ENCODE measurements at regions not wholly inside any gene's neighbourhood (a gene's known extent, or its start where the extent isn't known, plus 50 kb on each side); places are given as distances from the start of the nearest gene placed in this dataset.

DNA sequence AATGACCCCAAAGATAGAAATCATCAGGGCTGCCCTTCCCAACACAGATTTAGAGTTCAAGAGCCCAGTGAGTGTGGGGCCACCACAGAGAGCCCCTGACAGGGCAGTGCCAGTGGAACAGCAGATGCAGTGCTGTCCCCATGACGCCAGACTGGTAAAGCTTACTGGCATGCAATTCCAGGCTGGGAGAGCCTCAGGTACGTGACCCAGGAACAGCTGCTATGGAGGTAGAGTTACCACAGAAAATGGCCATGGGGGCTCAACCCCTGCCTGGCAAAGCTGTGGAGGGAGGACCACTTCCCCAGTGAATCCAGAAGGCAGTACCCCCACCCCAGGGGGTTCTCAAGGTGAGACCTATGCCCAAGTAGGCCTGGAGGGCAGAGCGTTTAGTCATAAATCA, 228.5 kb downstream of the POLR1F start:
- POLR2A ChIA-PET (ENCODE audit: partially characterized antibody), result no interaction called here
- no peak for DNase-seq
- H3K9me3 ChIP-seq (ENCODE audit: control insufficient read depth in 1 of 2, low read length in 2 of 2), result no peaks in the 10 kb centered on the region
- H3K4me3 Mint-ChIP-seq, result no peak overlapping the region
- no peak overlapping the region for H3K27ac Mint-ChIP-seq
- no peak overlapping the region for H3K27ac ChIP-seq (ENCODE audit: low read depth, low read length)
- CTCF ChIA-PET (ENCODE audit: partially characterized antibody), result no interaction called here
- H3K4me3 ChIP-seq (ENCODE audit: low read length in 2 of 2), result no peak overlapping the region
- intact Hi-C loops (cut with micrococcal nuclease), result no loop called here
- H3K4me1 Mint-ChIP-seq, result no peaks in the 10 kb centered on the region
- no peaks in the 10 kb centered on the region for H3K27me3 ChIP-seq (ENCODE audit: insufficient read depth, low read length)
- peaks cover 0 to 16% (median 4%) of the 10 kb centered on the region in 8 donors for H3K9me3 Mint-ChIP-seq
- no peaks in the 10 kb centered on the region for H3K36me3 ChIP-seq (ENCODE audit: insufficient read depth, low read length)
- H3K36me3 Mint-ChIP-seq, result no peaks in the 10 kb centered on the region
- H3K4me1 ChIP-seq (ENCODE audit: insufficient read depth, low read length), result no peaks in the 10 kb centered on the region
- no peaks in the 10 kb centered on the region for H3K27me3 Mint-ChIP-seq

DNA sequence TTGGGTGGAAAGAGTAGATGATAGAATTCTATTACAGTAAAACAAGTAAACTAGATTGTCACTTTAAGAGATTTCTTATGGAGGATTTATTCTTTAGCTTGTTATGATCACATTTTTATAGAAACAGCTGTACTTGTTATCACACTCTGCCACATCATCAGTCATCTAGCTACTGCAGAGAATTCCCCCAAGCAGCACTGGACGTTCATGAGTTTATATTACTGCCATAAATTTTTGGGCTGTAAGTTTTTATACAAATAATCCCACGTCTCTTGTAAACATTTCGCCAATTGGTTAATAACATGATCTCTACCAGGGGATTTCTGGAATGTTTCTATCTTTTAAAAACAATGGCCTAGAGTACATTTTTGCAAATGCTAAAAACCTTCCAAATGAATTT, 238.8 kb downstream of the POLR1F start:
- H3K4me3 Mint-ChIP-seq, result no peak overlapping the region
- intact Hi-C loops (cut with micrococcal nuclease), result no loop called here
- no peaks in the 10 kb centered on the region for H3K36me3 ChIP-seq (ENCODE audit: insufficient read depth, low read length)
- no peak for DNase-seq
- no peaks in the 10 kb centered on the region for H3K27me3 ChIP-seq (ENCODE audit: insufficient read depth, low read length)
- no peak overlapping the region for H3K4me3 ChIP-seq (ENCODE audit: low read length in 2 of 2)
- H3K27me3 Mint-ChIP-seq, result no peaks in the 10 kb centered on the region
- POLR2A ChIA-PET (ENCODE audit: partially characterized antibody), result no interaction called here
- H3K36me3 Mint-ChIP-seq, result no peaks in the 10 kb centered on the region
- H3K9me3 ChIP-seq (ENCODE audit: control insufficient read depth in 1 of 2, low read length in 2 of 2), result no peaks in the 10 kb centered on the region
- H3K4me1 Mint-ChIP-seq, result no peaks in the 10 kb centered on the region
- no peaks in the 10 kb centered on the region for H3K4me1 ChIP-seq (ENCODE audit: insufficient read depth, low read length)
- CTCF ChIA-PET (ENCODE audit: partially characterized antibody), result no interaction called here
- H3K27ac ChIP-seq (ENCODE audit: low read depth, low read length), result no peak overlapping the region
- H3K9me3 Mint-ChIP-seq, result peaks cover 0 to 3% (median 0%) of the 10 kb centered on the region in 8 donors
- no peak overlapping the region for H3K27ac Mint-ChIP-seq

DNA sequence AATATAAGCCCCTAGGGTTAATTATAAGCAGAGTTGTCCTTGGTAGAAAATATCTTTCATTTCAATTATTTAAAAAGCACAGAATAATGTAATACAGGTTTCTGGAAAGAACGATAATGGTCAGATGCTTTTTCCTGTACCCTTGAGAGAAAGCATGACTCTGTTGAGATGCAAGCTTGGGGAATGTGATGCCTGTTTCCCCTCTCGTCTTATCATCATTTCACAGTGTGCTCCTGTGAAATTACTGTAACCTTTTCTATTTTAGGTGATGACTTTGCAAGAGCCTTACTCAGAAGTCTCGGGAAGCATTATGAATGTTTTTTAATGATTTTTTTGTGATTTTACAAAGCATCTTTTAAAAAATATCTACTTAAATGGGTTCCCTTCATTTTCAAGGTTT, 243.0 kb downstream of the POLR1F start:
- H3K36me3 Mint-ChIP-seq, result no peaks in the 10 kb centered on the region

DNA sequence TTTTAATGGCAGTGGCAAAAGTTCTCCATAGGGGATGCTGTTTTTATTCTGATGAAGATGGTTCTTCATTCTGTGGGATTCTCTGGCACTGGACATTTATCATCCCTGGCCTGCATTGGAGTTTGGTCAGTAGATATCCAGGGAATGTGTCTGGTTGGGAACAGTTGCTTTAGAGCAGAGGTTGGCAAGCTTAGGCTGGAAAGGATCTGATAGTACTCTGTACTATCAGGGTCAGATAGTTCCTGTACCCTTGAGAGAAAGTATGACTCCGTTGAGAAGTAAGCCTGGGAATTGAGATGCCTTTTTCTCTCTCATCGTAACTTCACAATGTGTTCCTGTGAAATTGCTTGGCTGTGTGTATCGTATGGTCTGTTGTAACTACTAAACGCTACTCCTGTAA, 244.1 kb downstream of the POLR1F start:
- Mint-ChIP-seq H3K9me3 (peaks cover 0 to 7% (median 3%) of the 10 kb centered on the region in 8 donors), H3K4me1 (no peaks in the 10 kb centered on the region), H3K27me3 (no peaks in the 10 kb centered on the region), H3K27ac (no peak overlapping the region), H3K4me3 (no peak overlapping the region), H3K36me3 (no peaks in the 10 kb centered on the region)
- CTCF ChIA-PET (ENCODE audit: partially characterized antibody), result no interaction called here
- Histone ChIP-seq H3K4me3 (ENCODE audit: low read length in 2 of 2) (no peak overlapping the region), H3K27ac (ENCODE audit: low read depth, low read length) (no peak overlapping the region), H3K27me3 (ENCODE audit: insufficient read depth, low read length) (no peaks in the 10 kb centered on the region), H3K9me3 (ENCODE audit: control insufficient read depth in 1 of 2, low read length in 2 of 2) (no peaks in the 10 kb centered on the region), H3K4me1 (ENCODE audit: insufficient read depth, low read length) (no peaks in the 10 kb centered on the region), H3K36me3 (ENCODE audit: insufficient read depth, low read length) (no peaks in the 10 kb centered on the region)
- DNase-seq, result no peak
- intact Hi-C loops (cut with micrococcal nuclease), result no loop called here
- POLR2A ChIA-PET (ENCODE audit: partially characterized antibody), result no interaction called here

More for the DNA sequence above, 243.0 kb downstream of the POLR1F start:
- no peaks in the 10 kb centered on the region for H3K27me3 ChIP-seq (ENCODE audit: insufficient read depth, low read length)
- H3K27me3 Mint-ChIP-seq, result no peaks in the 10 kb centered on the region
- no peaks in the 10 kb centered on the region for H3K36me3 ChIP-seq (ENCODE audit: insufficient read depth, low read length)
- POLR2A ChIA-PET (ENCODE audit: partially characterized antibody), result no interaction called here
- no peaks in the 10 kb centered on the region for H3K4me1 Mint-ChIP-seq
- intact Hi-C loops (cut with micrococcal nuclease), result no loop called here
- H3K4me3 ChIP-seq (ENCODE audit: low read length in 2 of 2), result no peak overlapping the region
- H3K9me3 ChIP-seq (ENCODE audit: control insufficient read depth in 1 of 2, low read length in 2 of 2), result no peaks in the 10 kb centered on the region
- peaks cover 0 to 7% (median 3%) of the 10 kb centered on the region in 8 donors for H3K9me3 Mint-ChIP-seq
- H3K27ac ChIP-seq (ENCODE audit: low read depth, low read length), result no peak overlapping the region
- no peaks in the 10 kb centered on the region for H3K4me1 ChIP-seq (ENCODE audit: insufficient read depth, low read length)
- H3K27ac Mint-ChIP-seq, result no peak overlapping the region
- H3K4me3 Mint-ChIP-seq, result no peak overlapping the region
- DNase-seq, result no peak
- CTCF ChIA-PET (ENCODE audit: partially characterized antibody), result no interaction called here

DNA sequence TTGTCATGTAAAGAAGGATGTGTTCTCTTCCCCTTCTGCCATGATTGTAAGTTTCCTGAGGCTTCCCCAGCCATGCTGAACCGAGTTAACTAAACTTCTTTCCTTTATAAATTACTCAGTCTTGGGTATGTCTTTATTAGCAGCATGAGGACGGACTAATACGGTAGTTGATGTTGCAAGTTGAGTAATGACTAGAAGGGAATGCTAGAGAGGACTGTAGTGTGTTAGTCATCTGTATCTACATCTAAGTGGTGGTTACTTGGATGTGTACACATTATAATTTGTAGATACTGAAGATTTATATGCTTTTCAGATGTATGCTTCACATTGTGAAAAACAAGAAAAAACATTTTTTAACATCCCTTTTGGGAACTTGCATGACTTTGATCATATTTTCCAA, 244.6 kb downstream of the POLR1F start:
- H3K27me3 ChIP-seq (ENCODE audit: insufficient read depth, low read length), result no peaks in the 10 kb centered on the region
- no peaks in the 10 kb centered on the region for H3K36me3 Mint-ChIP-seq
- no peaks in the 10 kb centered on the region for H3K4me1 Mint-ChIP-seq
- no peak overlapping the region for H3K27ac ChIP-seq (ENCODE audit: low read depth, low read length)
- no peak overlapping the region for H3K4me3 ChIP-seq (ENCODE audit: low read length in 2 of 2)
- POLR2A ChIA-PET (ENCODE audit: partially characterized antibody), result no interaction called here
- CTCF ChIA-PET (ENCODE audit: partially characterized antibody), result no interaction called here
- DNase-seq, result no peak
- no peaks in the 10 kb centered on the region for H3K9me3 ChIP-seq (ENCODE audit: control insufficient read depth in 1 of 2, low read length in 2 of 2)
- no peaks in the 10 kb centered on the region for H3K27me3 Mint-ChIP-seq
- H3K36me3 ChIP-seq (ENCODE audit: insufficient read depth, low read length), result no peaks in the 10 kb centered on the region
- H3K4me1 ChIP-seq (ENCODE audit: insufficient read depth, low read length), result no peaks in the 10 kb centered on the region
- peaks cover 0 to 7% (median 3%) of the 10 kb centered on the region in 8 donors for H3K9me3 Mint-ChIP-seq
- no peak overlapping the region for H3K4me3 Mint-ChIP-seq
- no peak overlapping the region for H3K27ac Mint-ChIP-seq
- intact Hi-C loops (cut with micrococcal nuclease), result no loop called here

DNA sequence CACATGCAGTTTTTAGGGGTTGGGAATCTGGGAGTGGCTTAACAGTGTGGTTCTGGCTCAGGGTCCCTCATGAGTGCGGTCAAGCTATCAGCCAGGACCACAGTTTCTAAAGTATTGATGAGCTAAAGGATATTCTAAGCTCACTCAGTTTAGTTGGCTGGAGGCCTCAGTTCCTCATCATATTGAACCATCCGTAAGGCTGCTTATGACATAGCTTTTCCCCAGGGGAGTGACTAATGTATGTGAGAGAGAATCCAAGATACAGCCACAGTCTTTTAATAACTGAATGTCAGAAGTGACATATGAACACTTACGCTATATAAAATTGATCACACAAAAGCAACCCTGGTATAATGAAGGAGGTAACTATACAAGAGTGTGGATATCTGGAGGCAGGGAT, 245.3 kb downstream of the POLR1F start:
- no peak overlapping the region for H3K27ac ChIP-seq (ENCODE audit: low read depth, low read length)

DNA sequence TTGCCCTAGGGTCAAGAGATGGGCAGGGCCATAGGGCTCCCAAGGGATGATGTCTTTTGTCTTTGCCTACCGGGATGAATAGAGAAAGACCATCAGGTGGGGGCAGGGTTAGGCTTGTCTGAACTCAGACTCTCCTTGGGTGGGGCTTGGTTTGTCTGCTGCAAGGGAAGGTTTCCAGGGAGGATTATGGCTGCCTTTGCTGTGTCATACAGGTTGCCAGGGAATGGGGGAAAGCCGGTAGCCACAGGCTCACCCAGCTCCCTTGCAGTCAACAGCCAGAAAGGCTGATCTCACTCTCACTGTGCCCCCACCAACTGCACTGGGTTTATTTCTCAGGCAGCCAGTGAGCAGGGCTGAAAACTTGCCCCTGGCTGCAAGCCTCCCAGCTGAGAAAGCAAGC, 253.2 kb downstream of the POLR1F start:
- Mint-ChIP-seq H3K4me3 (no peak overlapping the region), H3K27me3 (no peaks in the 10 kb centered on the region), H3K9me3 (peaks cover 0 to 16% (median 8%) of the 10 kb centered on the region in 8 donors), H3K27ac (no peak overlapping the region), H3K36me3 (no peaks in the 10 kb centered on the region), H3K4me1 (no peaks in the 10 kb centered on the region)
- intact Hi-C loops (cut with micrococcal nuclease), result no loop called here
- no peaks in the 10 kb centered on the region for H3K36me3 ChIP-seq (ENCODE audit: insufficient read depth, low read length)
- no peak for DNase-seq
- no peak overlapping the region for H3K27ac ChIP-seq (ENCODE audit: low read depth, low read length)
- H3K4me1 ChIP-seq (ENCODE audit: insufficient read depth, low read length), result no peaks in the 10 kb centered on the region
- H3K4me3 ChIP-seq (ENCODE audit: low read length in 2 of 2), result no peak overlapping the region
- CTCF ChIA-PET (ENCODE audit: partially characterized antibody), result no interaction called here
- POLR2A ChIA-PET (ENCODE audit: partially characterized antibody), result no interaction called here
- H3K9me3 ChIP-seq (ENCODE audit: control insufficient read depth in 1 of 2, low read length in 2 of 2), result no peaks in the 10 kb centered on the region
- no peaks in the 10 kb centered on the region for H3K27me3 ChIP-seq (ENCODE audit: insufficient read depth, low read length)

More for the DNA sequence above, 245.3 kb downstream of the POLR1F start:
- Mint-ChIP-seq H3K27me3 (no peaks in the 10 kb centered on the region), H3K27ac (no peak overlapping the region), H3K4me3 (no peak overlapping the region), H3K4me1 (no peaks in the 10 kb centered on the region), H3K36me3 (no peaks in the 10 kb centered on the region), H3K9me3 (peaks cover 0 to 7% (median 3%) of the 10 kb centered on the region in 8 donors)
- Histone ChIP-seq H3K4me1 (ENCODE audit: insufficient read depth, low read length) (no peaks in the 10 kb centered on the region), H3K9me3 (ENCODE audit: control insufficient read depth in 1 of 2, low read length in 2 of 2) (no peaks in the 10 kb centered on the region), H3K36me3 (ENCODE audit: insufficient read depth, low read length) (no peaks in the 10 kb centered on the region), H3K4me3 (ENCODE audit: low read length in 2 of 2) (no peak overlapping the region), H3K27me3 (ENCODE audit: insufficient read depth, low read length) (no peaks in the 10 kb centered on the region)
- CTCF ChIA-PET (ENCODE audit: partially characterized antibody), result no interaction called here
- DNase-seq, result no peak
- POLR2A ChIA-PET (ENCODE audit: partially characterized antibody), result no interaction called here
- intact Hi-C loops (cut with micrococcal nuclease), result no loop called here

DNA sequence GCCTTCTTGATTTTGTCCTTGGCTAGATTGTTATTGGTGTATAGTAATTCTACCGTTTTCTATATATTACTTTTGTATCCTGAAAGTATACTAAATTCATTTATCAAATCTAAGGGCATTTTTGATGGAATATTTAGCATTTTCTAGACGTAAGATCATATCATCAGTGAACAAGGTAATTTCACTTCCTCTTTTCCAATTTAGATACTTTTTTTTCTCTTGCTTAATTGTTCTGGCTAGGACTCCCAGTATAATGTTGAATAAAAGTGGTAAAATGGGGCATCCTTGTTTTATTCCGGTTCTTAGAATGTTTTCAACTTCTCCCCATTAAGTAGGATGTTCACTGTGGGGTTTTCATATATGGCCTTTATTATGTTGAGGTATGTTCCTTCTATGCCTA, 260.7 kb downstream of the POLR1F start:
- Mint-ChIP-seq H3K36me3 (no peaks in the 10 kb centered on the region), H3K4me3 (no peak overlapping the region), H3K9me3 (peaks cover 0 to 11% (median 2%) of the 10 kb centered on the region in 8 donors), H3K27me3 (no peaks in the 10 kb centered on the region), H3K4me1 (no peaks in the 10 kb centered on the region), H3K27ac (no peak overlapping the region)
- POLR2A ChIA-PET (ENCODE audit: partially characterized antibody), result no interaction called here
- Histone ChIP-seq H3K9me3 (ENCODE audit: control insufficient read depth in 1 of 2, low read length in 2 of 2) (no peaks in the 10 kb centered on the region), H3K27ac (ENCODE audit: low read depth, low read length) (no peak overlapping the region), H3K27me3 (ENCODE audit: insufficient read depth, low read length) (no peaks in the 10 kb centered on the region), H3K4me3 (ENCODE audit: low read length in 2 of 2) (no peak overlapping the region), H3K4me1 (ENCODE audit: insufficient read depth, low read length) (no peaks in the 10 kb centered on the region), H3K36me3 (ENCODE audit: insufficient read depth, low read length) (no peaks in the 10 kb centered on the region)
- intact Hi-C loops (cut with micrococcal nuclease), result no loop called here
- no peak for DNase-seq
- CTCF ChIA-PET (ENCODE audit: partially characterized antibody), result no interaction called here
